ENCODE measurements at regions not wholly inside any gene's neighbourhood (a gene's known extent, or its start where the extent isn't known, plus 50 kb on each side); places are given as distances from the start of the nearest gene placed in this dataset.
"Not testable (repeated sequence)": the region's sequence is repeated elsewhere in the genome, so short reads cannot be mapped to it uniquely, and the experiment has no call there.

DNA sequence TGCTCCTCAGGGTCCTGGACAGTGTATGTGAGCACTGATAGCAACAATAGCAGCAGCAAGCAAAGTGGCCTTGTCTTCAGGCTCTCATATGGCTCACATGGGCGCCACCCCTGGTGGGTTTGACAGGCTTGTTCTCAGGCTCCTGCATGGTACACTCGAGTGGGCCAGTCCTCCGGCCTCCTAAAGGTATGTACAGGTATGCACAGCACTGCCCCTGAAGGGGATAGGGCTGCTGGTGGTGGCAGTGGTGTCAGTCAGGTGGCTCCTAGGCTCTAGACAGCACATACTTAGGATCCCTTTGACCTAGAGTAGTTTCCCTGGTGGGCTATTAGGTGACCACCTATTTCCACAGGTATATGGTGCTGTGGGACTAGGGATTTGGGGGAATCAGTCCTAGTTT lies 79.8 kb downstream of the LGALS9B start:
- not testable (repeated sequence) for ATAC-seq; DNase-seq; H3K36me3 Mint-ChIP-seq (ENCODE audit: insufficient read depth)

DNA sequence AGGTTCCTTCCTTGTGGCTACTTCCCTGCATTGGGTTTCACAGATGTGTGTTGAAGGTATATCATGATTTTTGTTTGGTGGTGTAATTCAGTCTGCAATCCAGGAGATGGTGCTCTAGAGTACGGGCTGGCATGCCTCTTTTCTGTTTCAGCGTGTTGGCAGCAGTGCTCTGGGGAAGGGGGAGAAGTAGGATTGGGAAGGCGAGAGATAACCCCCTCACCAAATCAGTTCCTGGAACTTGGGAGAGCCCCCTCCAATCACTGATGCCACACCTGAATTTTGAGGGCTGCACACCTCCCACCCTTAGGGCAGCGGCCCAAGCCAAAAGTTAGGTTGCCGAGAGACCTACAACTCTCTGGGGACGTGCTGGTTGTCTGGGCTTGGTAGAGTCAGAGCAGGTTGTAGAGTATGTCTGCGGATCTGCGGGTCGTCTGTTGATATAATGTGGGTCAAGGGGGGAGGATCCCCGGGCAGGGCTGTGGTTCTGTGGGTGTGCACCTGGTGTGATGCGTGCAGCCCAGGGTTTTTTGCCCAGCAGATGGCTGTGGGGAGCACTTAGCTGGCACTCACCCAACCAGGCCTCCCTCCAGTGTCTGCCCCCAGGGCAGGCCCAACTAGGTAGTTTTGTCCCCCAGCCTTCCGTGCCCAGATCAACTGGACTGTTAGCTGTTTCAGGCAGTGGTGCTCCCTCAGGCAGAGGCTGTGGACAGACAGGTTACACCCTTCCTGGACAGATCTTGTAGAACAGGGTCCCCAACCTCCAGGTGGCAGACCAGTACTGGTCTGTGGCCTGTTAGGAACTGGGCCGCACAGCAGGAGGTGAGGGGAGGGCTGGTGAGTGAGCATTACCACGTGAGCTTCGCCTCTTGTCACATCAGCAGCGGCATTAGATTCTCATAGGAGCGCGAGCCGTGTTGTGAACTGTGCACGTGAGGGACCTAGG lies 85.7 kb downstream of the LGALS9B start:
- ATAC-seq = peak; percentile 78 to 79
- not testable (repeated sequence) for H3K4me1 Mint-ChIP-seq (ENCODE audit: low read depth); DNase-seq; H3K9me3 Mint-ChIP-seq; H3K27me3 Mint-ChIP-seq (ENCODE audit: low read depth); H3K36me3 Mint-ChIP-seq (ENCODE audit: insufficient read depth)
- H3K4me3 Mint-ChIP-seq = peak overlapping the region; percentile 66

More for the DNA sequence above, 79.8 kb downstream of the LGALS9B start:
- H3K4me3 Mint-ChIP-seq; H3K27me3 Mint-ChIP-seq (ENCODE audit: low read depth); H3K4me1 Mint-ChIP-seq (ENCODE audit: low read depth); H3K9me3 Mint-ChIP-seq: not testable (repeated sequence)

GRCh38 chr17:20380625-20381024 lies 86.7 kb downstream of the LGALS9B start:
- DNase-seq; H3K36me3 Mint-ChIP-seq (ENCODE audit: insufficient read depth); H3K4me3 Mint-ChIP-seq; H3K9me3 Mint-ChIP-seq; ATAC-seq; H3K4me1 Mint-ChIP-seq (ENCODE audit: low read depth): not testable (repeated sequence)
- peaks cover 13% of the 10 kb centered on the region for H3K27me3 Mint-ChIP-seq (ENCODE audit: low read depth)

- not testable (repeated sequence) for DNase-seq; H3K36me3 Mint-ChIP-seq (ENCODE audit: insufficient read depth); H3K4me1 Mint-ChIP-seq (ENCODE audit: low read depth); ATAC-seq; H3K4me3 Mint-ChIP-seq; H3K9me3 Mint-ChIP-seq
- H3K27me3 Mint-ChIP-seq (ENCODE audit: low read depth) = peaks cover 13% of the 10 kb centered on the region
Observed at GRCh38 chr17:20379251-20379650, 88.1 kb downstream of the LGALS9B start.

DNA sequence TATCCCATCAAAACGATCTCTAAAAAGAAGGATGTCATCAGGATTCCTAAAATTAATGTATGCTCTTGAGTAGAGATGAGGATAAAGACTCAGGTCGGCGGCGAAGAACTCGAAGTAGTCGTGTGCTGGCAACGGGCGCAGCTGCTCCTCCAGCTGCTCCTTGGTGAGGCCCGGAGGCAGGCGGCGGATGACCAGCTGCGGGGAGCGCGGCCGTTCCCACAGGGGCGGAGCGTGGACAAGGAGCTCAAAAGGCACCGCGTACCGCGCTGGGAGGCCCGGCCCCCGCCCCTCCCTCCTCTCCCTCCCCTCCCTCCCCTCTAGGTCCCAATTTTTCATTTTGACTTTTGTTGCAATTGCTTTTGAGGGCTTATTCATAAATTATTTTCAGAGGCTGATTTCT lies 90.7 kb downstream of the LGALS9B start:
- H3K9me3 Mint-ChIP-seq; H3K4me3 Mint-ChIP-seq; H3K36me3 Mint-ChIP-seq (ENCODE audit: insufficient read depth); H3K4me1 Mint-ChIP-seq (ENCODE audit: low read depth); ATAC-seq; DNase-seq: not testable (repeated sequence)
- H3K27me3 Mint-ChIP-seq (ENCODE audit: low read depth) = peaks cover 16% of the 10 kb centered on the region

DNA sequence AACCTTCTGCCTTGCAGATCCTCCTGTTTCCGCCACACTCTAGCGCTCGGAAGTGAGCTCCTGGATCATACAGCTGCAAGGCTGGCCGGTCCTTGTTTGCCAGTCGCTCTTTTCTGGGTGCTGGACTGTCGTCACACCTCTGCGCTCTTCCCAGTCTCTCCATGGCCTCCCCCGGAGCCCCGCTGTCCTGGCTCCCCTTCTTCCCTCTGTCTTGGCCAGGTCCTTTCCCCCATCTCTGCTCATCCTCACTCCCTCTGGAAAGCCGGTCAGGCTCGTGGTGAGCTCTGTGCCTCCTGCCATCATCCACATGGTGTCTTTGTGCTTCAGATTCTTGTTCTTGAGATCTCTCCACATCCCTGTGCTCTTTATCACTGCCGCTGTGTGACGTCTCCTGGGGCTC lies 91.6 kb downstream of the LGALS9B start:
- not testable (repeated sequence) for H3K36me3 Mint-ChIP-seq (ENCODE audit: insufficient read depth); H3K4me1 Mint-ChIP-seq (ENCODE audit: low read depth); ATAC-seq; DNase-seq; H3K4me3 Mint-ChIP-seq; H3K9me3 Mint-ChIP-seq
- peaks cover 10% of the 10 kb centered on the region for H3K27me3 Mint-ChIP-seq (ENCODE audit: low read depth)

Measured in activated T-cell treated with anti-CD3 and anti-CD28 coated beads, Interleukin-2, amount 50 U/mL, for 4 hours (primary cell).